ENCODE measurements at regions not wholly inside any gene's neighbourhood (a gene's known extent, or its start where the extent isn't known, plus 50 kb on each side); places are given as distances from the start of the nearest gene placed in this dataset.

GRCh38 chr14:84670796-84671195, 859.1 kb upstream of the FLRT2 start:
- no peak for DNase-seq

GRCh38 chr14:84671776-84672175, 858.2 kb upstream of the FLRT2 start:
- no peak for DNase-seq

DNA sequence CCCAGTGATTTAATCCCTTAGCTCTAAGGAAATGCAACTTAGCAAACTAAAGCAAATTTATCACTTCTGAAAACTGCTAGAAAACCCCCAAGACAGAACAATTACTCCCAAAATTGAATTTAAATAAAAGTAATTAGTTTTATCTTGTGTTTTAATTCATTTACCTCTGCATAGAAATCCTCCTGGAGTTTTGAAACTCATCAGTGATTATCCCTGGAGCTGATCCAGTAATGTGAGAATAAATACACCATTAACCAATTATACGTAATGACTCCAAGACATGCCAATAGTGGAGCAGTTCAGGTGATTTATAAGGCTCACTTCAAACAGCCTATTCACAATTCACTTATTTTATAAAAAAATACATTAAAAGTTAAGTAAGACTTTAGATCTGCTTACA, 855.3 kb upstream of the FLRT2 start:
- no peak for DNase-seq

DNA sequence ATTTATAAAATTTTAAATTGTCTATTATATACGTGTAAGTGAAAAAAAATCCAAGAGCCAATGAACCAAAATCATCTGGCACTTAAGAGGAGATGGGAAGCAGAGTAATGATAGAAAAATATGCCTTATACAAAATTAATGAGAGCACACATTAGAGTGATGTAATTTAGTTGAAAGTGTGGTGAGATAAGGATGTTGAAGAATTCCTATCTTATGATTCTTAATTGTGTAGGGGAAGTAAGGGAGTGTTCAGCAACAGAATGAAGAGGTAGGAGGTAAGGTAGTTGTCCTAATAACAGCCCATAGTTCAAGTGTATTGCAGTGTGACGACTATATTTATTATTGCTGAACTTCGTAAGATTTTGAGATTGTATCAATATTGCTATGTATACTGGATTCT, 843.4 kb upstream of the FLRT2 start:
- no peak for DNase-seq

DNA sequence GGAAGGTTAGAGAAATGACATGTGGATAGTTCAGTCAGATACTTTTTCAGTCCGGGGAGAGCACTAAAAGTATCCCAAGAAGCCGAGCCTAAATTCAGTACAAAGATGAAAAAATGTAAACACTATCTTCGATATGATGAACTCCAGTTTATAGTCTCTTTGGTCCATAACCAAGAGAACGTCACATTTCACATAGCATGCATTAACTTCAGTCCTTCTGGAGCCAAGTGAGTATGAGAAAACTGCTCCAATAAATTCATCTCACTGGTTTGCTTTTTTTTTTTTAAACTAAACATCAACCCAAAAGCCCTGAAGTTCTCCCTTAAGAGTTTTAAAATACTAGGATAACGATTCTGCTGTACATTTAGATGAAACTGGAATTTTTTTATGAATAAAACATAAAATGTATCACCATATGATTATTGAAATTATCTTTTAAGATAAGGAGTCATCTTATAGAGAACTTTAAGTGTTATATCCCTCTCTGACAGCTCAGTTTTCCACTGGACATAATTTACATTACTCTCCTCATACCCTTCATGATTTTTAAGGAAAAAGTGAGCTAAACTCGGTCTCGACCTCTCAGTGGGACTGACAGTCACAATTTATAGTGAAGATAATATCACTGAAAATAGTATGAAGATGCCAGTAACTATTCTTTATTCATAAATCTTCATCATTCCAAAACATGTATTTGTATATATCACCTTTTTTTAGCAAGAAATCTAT, 841.5 kb upstream of the FLRT2 start:
- no peak for DNase-seq

DNA sequence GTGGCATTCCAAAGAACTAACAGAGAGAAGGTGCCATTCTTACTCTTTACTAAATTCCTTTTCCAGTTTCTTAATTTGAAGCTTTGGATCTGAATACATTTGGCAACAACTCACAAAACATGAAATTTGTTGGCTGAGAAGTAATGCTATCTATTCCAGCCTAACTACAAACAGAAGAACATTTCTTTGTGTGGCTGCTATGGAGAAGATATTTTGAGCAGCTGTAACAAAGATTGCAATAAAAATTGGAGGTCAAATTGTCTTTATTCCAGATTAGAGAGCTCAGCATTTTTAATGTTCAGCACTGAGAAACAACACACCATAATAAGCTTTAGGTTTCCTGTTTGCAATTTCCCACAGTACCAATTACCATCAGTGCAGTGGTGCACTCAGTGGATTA, 835.8 kb upstream of the FLRT2 start:
- DNase-seq, result no peak

GRCh38 chr14:84704601-84705000, 825.3 kb upstream of the FLRT2 start:
- DNase-seq, result no peak

- DNase-seq, result no peak
Measured at GRCh38 chr14:84707830-84708229, 822.1 kb upstream of the FLRT2 start.

- DNase-seq, result no peak
Measured at GRCh38 chr14:84708865-84709264, 821.1 kb upstream of the FLRT2 start.

GRCh38 chr14:84726471-84726870, 803.5 kb upstream of the FLRT2 start:
- DNase-seq, result no peak

- DNase-seq, result no peak
Measured at GRCh38 chr14:84749191-84749955, 780.6 kb upstream of the FLRT2 start.

DNA sequence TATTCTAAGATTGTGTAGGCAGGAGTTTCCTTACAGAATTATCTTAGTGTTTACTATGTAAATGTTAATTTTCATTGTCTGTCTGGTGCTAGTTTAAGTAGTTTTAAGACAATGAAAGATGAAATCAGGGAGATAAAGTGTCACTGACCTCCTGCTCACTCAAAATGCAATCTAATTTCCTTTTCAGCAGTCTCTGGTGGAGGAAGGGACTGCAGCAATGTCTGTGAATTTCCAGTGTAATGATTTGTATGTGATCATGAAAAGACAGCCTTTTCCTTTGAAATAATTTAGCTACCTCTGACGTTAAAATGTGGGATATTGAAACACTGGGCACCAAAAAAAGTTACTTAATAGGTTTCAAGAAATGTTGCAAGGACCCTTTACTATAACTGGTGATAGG, 779.7 kb upstream of the FLRT2 start:
- no peak for DNase-seq

DNA sequence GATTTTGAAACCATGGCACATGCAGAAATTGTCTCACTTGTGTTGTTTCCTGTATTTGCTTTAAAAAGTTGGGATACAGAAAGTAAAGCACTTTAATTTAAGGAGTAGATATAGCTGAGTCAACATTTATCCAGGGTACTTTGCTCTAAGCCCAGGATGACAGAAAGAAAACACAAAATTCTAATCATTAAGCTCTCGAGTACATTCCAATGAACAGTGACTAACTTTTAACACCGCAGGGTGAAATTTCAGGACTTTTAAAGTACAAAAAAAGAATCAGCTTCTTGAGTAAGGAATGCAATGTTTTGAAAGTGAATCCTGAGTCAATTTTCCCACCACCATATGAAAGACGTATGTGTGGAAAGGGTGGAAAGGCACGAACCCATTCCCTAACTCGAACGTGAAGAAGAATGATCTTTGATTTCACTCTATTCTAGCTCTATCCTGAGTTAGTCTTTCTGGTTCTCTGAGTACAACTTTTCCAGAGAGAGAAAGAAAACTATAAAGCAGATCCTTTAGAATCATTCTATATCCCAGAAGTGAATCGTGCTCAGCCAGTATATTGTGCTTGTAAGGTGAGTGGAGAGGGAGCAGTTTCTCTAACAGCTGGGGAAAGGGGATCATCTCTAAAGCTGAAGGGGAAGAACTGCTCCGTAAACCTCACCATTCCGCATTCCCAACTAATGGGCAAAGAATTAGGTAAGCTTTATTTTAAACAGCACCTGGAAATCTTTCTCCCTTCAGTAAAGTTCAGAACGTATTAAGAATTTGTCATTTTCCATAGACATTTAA, 779.0 kb upstream of the FLRT2 start:
- DNase-seq, result no peak

DNA sequence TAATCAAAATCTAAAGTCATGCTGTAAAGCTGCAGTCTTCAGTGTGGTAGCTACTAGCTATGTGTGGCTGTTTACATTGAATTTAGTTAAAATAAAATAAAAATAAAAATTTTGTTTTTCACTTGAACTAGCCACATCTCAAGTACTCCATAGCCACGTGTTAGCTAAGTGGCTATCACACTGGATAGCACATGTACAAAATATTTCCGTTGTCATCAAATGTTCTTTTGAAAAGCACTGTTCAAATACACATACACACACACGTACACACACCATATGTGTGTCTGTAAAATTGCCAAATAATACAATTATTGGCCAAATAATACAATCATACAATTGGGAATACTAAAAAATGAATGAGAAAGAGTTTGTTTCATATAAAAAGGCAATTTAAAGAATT, 778.2 kb upstream of the FLRT2 start:
- DNase-seq, result no peak

- DNase-seq, result no peak
Measured at GRCh38 chr14:84760489-84761126, 769.3 kb upstream of the FLRT2 start.

GRCh38 chr14:84767434-84767833, 762.5 kb upstream of the FLRT2 start:
- no peak for DNase-seq

DNA sequence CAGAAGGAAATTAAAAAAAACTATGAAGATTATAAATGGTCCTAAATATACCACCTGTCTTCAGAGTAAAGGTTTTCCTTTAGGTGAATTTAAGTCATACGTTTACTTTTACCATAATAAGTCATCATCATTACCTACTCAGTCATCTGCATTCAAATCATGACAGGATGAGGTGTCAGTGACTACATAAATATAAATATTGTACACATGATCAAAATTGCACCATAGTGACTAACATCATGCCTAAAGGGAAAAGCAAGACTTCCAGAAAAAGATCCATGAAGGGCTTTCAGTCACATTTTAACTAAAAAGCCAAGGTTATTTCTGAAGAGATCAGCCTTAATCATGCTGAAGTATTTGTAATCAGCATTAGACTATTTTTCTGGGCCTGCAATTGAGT, 759.9 kb upstream of the FLRT2 start:
- DNase-seq, result no peak

DNA sequence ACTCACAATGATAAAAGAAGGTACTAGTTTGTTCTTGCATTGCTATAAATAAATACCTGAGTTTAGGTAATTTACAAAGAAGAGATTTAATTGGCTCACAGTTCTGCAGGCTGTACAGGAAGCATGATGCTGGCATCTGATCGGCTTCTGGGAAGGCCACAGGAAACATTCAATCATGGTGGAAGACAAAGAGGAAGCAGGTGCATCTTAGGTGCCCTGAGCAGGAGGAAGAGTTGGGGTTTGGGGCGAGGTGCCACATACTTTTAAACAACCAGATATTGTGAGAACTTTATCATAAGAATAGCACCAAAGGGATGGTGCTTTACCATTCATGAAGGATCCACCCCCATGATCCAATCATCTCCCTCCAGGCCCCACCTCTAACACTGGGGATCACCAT, 752.6 kb upstream of the FLRT2 start:
- no peak for DNase-seq

DNA sequence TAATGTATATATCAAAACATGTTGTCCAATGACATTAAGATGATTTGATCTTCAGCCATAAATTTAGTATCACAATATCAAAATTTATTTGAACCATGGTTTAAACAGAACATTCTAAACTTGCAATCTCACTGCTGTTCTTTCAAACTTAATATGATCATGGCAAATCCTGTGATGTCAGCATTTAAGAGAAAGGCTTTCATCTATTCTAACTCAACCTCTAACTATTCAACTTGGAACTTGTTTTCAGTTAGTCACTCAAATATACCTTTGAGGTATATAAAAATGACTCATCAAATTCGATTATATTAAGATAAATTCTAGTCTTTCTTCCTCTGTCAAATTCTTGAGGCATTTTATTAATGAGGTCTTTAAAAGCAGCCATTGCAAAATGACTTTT, 747.0 kb upstream of the FLRT2 start:
- DNase-seq, result no peak

DNA sequence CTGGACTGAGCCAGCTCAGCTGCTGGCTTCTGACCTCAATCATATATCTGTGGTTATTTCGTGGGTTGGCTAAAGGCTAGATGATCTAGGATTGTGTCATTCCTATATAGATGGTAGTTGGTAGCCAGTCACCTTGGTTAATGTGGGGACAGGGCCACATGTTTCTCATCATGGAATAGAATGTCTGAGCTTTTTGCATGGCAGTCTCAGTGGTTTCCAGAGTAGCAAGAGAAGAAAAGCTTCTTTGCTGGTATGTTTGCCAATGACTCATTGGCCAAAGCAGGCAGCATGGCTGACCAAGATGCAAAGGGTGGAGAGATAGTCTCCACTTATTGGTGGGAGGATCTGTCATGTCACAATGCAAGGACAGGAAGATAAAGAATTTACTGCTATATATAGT, 746.4 kb upstream of the FLRT2 start:
- no peak for DNase-seq

DNA sequence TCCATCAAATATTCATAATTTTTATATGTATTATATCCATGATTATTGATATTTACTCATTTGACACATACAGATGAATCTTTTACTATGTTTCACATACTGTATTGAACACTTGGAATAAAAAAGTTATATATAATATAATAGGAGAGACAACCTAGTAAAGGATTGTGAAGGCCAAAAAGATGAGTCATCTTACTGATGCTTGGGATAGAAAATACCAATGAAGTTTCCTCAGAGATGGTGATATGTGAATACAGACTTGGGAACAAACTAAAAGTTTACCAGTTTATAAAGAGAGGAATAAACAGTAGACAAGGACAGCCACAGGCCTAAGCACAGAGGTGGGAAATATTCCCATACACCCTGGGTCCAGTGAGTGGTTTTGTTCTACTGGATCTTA, 743.9 kb upstream of the FLRT2 start:
- no peak for DNase-seq

- DNase-seq, result no peak
Measured at GRCh38 chr14:84789012-84789411, 740.9 kb upstream of the FLRT2 start.

- DNase-seq, result no peak
Measured at GRCh38 chr14:84792722-84793410, 737.1 kb upstream of the FLRT2 start.
